Trophoblast cell (in vitro differentiated cells and primary cell): ENCODE measurements at regions not wholly inside any gene's neighbourhood (a gene's known extent, or its start where the extent isn't known, plus 50 kb on each side); places are given as distances from the start of the nearest gene placed in this dataset.

Experiments
- DNase-seq, 2 donors: peaks; one replicate each; pipeline ENCODE4 v3.0.0-alpha.2; 2016
- H2AFZ ChIP-seq: 2 replicates; pipeline ENCODE4 v1.6.1; 2013; ENCODE audit warnings: low read length, moderate library complexity, mild to moderate bottlenecking; ENCODE audit not compliant: insufficient read depth, poor library complexity
- H2AK5ac ChIP-seq: 2 replicates; pipeline ENCODE4 v1.6.1; 2013; ENCODE audit warnings: mild to moderate bottlenecking, low read length
- H2BK120ac ChIP-seq: 2 replicates; pipeline ENCODE4 v1.6.1; 2013; ENCODE audit warnings: low read length, mild to moderate bottlenecking, moderate library complexity; ENCODE audit not compliant: insufficient read depth, poor library complexity
- H2BK12ac ChIP-seq: 2 replicates; pipeline ENCODE4 v1.6.1; 2013; ENCODE audit warnings: mild to moderate bottlenecking, low read length, moderate library complexity
- H2BK5ac ChIP-seq: 2 replicates; pipeline ENCODE4 v1.6.1; 2013; ENCODE audit warnings: low read length, low read depth, moderate library complexity, mild to moderate bottlenecking; ENCODE audit not compliant: poor library complexity
- H3K14ac ChIP-seq: 2 replicates; pipeline ENCODE4 v1.6.1; 2013; ENCODE audit warnings: mild to moderate bottlenecking, low read length
- H3K18ac ChIP-seq: 2 replicates; pipeline ENCODE4 v1.6.1; 2013; ENCODE audit warnings: mild to moderate bottlenecking, low read length
- H3K23ac ChIP-seq: 2 replicates; pipeline ENCODE4 v1.6.1; 2013; ENCODE audit warnings: low read length
- H3K27ac ChIP-seq: 2 replicates; pipeline ENCODE4 v1.5.1; 2013; ENCODE audit warnings: low read depth, mild to moderate bottlenecking, inconsistent platforms, low read length, moderate library complexity
- H3K27me3 ChIP-seq: 2 replicates; pipeline ENCODE4 v1.6.1; 2013; ENCODE audit warnings: inconsistent platforms, mild to moderate bottlenecking, low read length, moderate library complexity; ENCODE audit not compliant: insufficient read depth
- H3K36me3 ChIP-seq, 2 experiments: 1 replicate in 1 of 2; 2 replicates in 1 of 2; pipeline ENCODE4 v1.6.1; 2013; ENCODE audit warnings: low read length in 2 of 2, mild to moderate bottlenecking in 2 of 2, moderate library complexity in 1 of 2; ENCODE audit not compliant: insufficient read depth in 2 of 2, control insufficient read depth in 1 of 2
- H3K4ac ChIP-seq: 2 replicates; pipeline ENCODE4 v1.6.1; 2013; ENCODE audit warnings: low read depth, mild to moderate bottlenecking, low read length, moderate library complexity
- H3K4me1 ChIP-seq, 2 experiments: 1 replicate in 1 of 2; 2 replicates in 1 of 2; pipeline ENCODE4 v1.6.1; 2013; ENCODE audit warnings: low read length in 2 of 2, mild to moderate bottlenecking in 2 of 2, moderate library complexity in 1 of 2; ENCODE audit not compliant: insufficient read depth in 2 of 2, control insufficient read depth in 1 of 2
- H3K4me2 ChIP-seq: 2 replicates; pipeline ENCODE4 v1.6.1; 2013; ENCODE audit warnings: inconsistent platforms, mild to moderate bottlenecking, low read length, moderate library complexity
- H3K4me3 ChIP-seq: 2 replicates; pipeline ENCODE4 v1.5.1; 2013; ENCODE audit warnings: mild to moderate bottlenecking, low read depth, low read length, inconsistent platforms
- H3K79me1 ChIP-seq: one replicate; pipeline ENCODE4 v1.6.1; 2013; ENCODE audit warnings: low read length
- H3K79me2 ChIP-seq: 2 replicates; pipeline ENCODE4 v1.6.1; 2013; ENCODE audit warnings: low read length, mild to moderate bottlenecking; ENCODE audit not compliant: control insufficient read depth, insufficient read depth, poor library complexity
- H3K9ac ChIP-seq: 2 replicates; pipeline ENCODE4 v1.6.1; 2013; ENCODE audit warnings: mild to moderate bottlenecking, low read length
- H3K9me3 ChIP-seq: 2 replicates; pipeline ENCODE4 v1.6.1; 2013; ENCODE audit warnings: low read depth, mild to moderate bottlenecking, control low read depth, inconsistent platforms, low read length; ENCODE audit not compliant: insufficient read depth
- H4K12ac ChIP-seq: 2 replicates; pipeline ENCODE4 v1.6.1; 2013; ENCODE audit warnings: low read depth, mild to moderate bottlenecking, low read length, moderate library complexity
- H4K8ac ChIP-seq: 2 replicates; pipeline ENCODE4 v1.6.1; 2013; ENCODE audit warnings: low read depth, mild to moderate bottlenecking, low read length, moderate library complexity
- H4K91ac ChIP-seq: one replicate; pipeline ENCODE4 v1.6.1; 2013; ENCODE audit warnings: low read depth, mild to moderate bottlenecking, low read length, moderate library complexity
- WGBS: extraction: QIAGEN DNeasy Blood & Tissue Kit; methylation state at CpG from one replicate; pipeline ENCODE4 v1.1.7; 2013; ENCODE audit warnings: missing lambda C conversion rate; ENCODE audit not compliant: insufficient read length, insufficient coverage; ENCODE audit errors: extremely low coverage; 5-methylcytosine and 5-hydroxymethylcytosine counted together

DNA sequence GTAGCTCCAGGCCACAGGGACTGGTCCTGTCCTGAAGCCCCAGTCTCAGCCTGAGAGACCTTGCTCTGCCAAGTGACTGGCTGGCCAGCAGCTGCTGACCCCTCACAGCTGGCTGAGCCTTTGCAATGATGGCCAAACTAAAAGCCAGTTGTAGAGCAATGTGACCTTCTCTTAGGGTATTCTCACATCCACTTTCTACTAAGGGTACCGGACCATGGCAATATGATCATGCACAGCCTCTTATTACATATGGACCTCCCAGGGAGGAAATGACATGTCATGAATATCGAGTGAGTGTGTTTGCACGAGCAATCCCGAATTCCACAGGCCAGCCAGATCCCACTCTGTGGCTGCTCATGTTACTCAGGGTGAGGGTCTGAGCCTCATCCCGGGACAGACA, 213.9 kb downstream of the VAPA start:
- Histone ChIP-seq H2BK120ac (no peak overlapping the region), H2BK5ac (no peak overlapping the region), H3K4ac (no peak overlapping the region), H2AFZ (no peak overlapping the region), H3K23ac (no peak overlapping the region), H3K14ac (no peak overlapping the region), H3K9ac (no peak overlapping the region), H3K4me2 (no peak overlapping the region), H2AK5ac (no peak overlapping the region), H3K4me3 (no peak overlapping the region), H3K79me2 (no peaks in the 10 kb centered on the region), H3K18ac (no peak overlapping the region), H3K27ac (no peak overlapping the region), H3K4me1 (peaks cover 27 to 45% of the 10 kb centered on the region in 2 experiments), H4K8ac (no peak overlapping the region), H3K27me3 (no peaks in the 10 kb centered on the region), H3K36me3 (no peaks in the 10 kb centered on the region), H4K91ac (no peak overlapping the region), H4K12ac (no peak overlapping the region), H2BK12ac (no peak overlapping the region), H3K79me1 (peaks cover 3% of the 10 kb centered on the region), H3K9me3 (no peaks in the 10 kb centered on the region)
- no peak for DNase-seq
- WGBS, result no CpG with 5 or more reads among the region's 5 CpGs

DNA sequence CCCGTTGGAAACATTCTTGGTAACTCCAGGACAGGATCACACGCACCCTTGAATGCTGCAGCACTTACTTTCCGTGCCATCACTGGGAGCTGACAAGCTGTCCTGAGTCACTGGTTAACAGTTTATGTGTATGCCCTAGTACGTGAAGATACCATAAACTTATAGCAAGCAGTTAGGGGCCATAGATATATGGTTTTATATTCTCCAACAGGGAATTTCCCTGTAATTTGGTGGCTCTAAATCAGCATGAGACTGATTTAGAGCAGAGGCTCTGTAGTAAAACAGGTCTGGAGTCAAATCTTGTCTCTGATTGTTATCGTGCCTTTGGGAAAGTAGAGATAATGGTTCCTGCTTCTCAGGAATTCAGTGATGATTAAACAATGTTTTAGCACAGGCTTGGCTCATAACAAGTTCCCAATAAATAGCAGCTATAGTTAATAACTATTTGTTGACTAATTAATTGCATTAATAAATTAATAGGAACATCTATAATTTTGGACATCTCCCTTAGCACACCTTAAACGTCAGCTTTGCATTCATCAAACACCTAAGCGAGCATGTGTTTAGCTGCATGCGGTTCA, 215.2 kb downstream of the VAPA start:
- Histone ChIP-seq H2BK12ac (no peak overlapping the region), H3K9ac (no peak overlapping the region), H2AK5ac (no peak overlapping the region), H2BK5ac (no peak overlapping the region), H2BK120ac (no peak overlapping the region), H3K4me2 (peak overlapping the region; percentile 6), H3K18ac (no peak overlapping the region), H3K4me1 (peaks cover 24 to 43% of the 10 kb centered on the region in 2 experiments), H3K9me3 (no peaks in the 10 kb centered on the region), H3K4me3 (no peak overlapping the region), H4K91ac (no peak overlapping the region), H4K12ac (no peak overlapping the region), H3K4ac (no peak overlapping the region), H3K36me3 (no peaks in the 10 kb centered on the region), H3K79me1 (peaks cover 3% of the 10 kb centered on the region), H4K8ac (no peak overlapping the region), H3K79me2 (no peaks in the 10 kb centered on the region), H3K23ac (no peak overlapping the region), H3K27me3 (no peaks in the 10 kb centered on the region), H3K14ac (no peak overlapping the region), H2AFZ (no peak overlapping the region), H3K27ac (peak overlapping the region; percentile 28)
- DNase-seq, result peak in 1 of 2 donors; percentile 72
- WGBS, result no CpG with 5 or more reads among the region's 8 CpGs

DNA sequence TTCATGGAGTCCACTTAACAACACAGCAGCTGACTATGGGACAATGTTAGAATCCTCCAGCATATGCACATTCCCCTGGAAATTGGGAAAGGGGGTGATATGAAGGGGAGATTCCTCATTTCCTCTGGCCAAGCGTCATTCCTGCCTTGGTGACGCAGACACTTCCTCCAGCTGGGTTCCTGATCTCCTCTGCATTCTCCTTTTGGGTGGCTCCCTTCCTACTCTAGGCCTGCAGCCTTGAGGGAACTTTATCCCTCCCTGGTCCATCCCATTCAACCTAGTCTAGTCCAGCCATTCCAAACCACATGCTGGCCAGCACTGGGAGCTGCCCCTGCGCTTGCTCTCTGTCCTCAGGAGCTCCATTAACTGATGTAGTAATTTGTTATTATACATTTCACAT, 216.8 kb downstream of the VAPA start:
- Histone ChIP-seq H2AFZ (no peak overlapping the region), H3K27me3 (no peaks in the 10 kb centered on the region), H2BK120ac (no peak overlapping the region), H4K12ac (no peak overlapping the region), H3K9ac (no peak overlapping the region), H4K91ac (peak overlapping the region; percentile 45), H4K8ac (no peak overlapping the region), H3K14ac (no peak overlapping the region), H3K79me1 (peaks cover 3% of the 10 kb centered on the region), H3K9me3 (no peaks in the 10 kb centered on the region), H3K27ac (no peak overlapping the region), H3K18ac (peak overlapping the region; percentile 37), H3K4me3 (no peak overlapping the region), H2AK5ac (no peak overlapping the region), H3K79me2 (no peaks in the 10 kb centered on the region), H2BK5ac (no peak overlapping the region), H3K36me3 (no peaks in the 10 kb centered on the region), H3K4ac (no peak overlapping the region), H2BK12ac (peak overlapping the region; percentile 69), H3K4me1 (peaks cover 24 to 40% of the 10 kb centered on the region in 2 experiments), H3K4me2 (no peak overlapping the region), H3K23ac (no peak overlapping the region)
- no CpG with 5 or more reads among the region's 3 CpGs for WGBS
- DNase-seq, result peak in 1 of 2 donors; percentile 63

GRCh38 chr18:10131081-10131459, 217.3 kb downstream of the VAPA start:
- Histone ChIP-seq H3K79me1 (peaks cover 3% of the 10 kb centered on the region), H3K14ac (no peak overlapping the region), H3K4ac (no peak overlapping the region), H3K27ac (no peak overlapping the region), H2AFZ (no peak overlapping the region), H2AK5ac (no peak overlapping the region), H4K8ac (no peak overlapping the region), H3K27me3 (no peaks in the 10 kb centered on the region), H3K36me3 (no peaks in the 10 kb centered on the region), H3K4me2 (no peak overlapping the region), H2BK12ac (no peak overlapping the region), H3K23ac (no peak overlapping the region), H4K12ac (no peak overlapping the region), H3K79me2 (no peaks in the 10 kb centered on the region), H3K4me3 (no peak overlapping the region), H3K9me3 (no peaks in the 10 kb centered on the region), H4K91ac (no peak overlapping the region), H3K9ac (no peak overlapping the region), H3K18ac (no peak overlapping the region), H3K4me1 (peaks cover 24 to 40% of the 10 kb centered on the region in 2 experiments), H2BK5ac (no peak overlapping the region), H2BK120ac (no peak overlapping the region)
- peak in 1 of 2 donors; percentile 12 for DNase-seq
- WGBS, result no CpG with 5 or more reads among the region's 4 CpGs
